ENCODE measurements at regions not wholly inside any gene's neighbourhood (a gene's known extent, or its start where the extent isn't known, plus 50 kb on each side); places are given as distances from the start of the nearest gene placed in this dataset.
A peak's percentile ranks its signal among the peaks of the same experiment; 100 is the strongest.

DNA sequence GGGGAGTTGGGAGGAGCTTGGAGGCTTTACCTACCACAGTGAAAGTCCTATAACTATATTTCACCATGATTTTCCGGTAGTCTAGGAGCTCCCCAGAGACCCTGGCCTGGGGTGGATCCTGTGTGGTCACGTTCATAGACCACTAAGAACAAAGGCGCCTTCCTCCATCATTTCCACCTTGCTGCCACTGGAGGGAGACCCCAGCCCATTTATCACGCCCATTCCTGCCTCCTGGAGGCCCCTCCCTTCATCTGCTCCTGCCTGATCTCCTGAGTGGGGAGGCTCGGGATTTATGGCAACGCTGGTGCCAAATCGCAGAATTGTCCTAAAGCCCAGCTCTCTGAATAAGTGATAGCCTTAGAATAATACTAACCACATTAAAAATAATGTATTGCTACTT, 507.6 kb upstream of the SPHKAP start:
- Histone ChIP-seq H3K36me3 (ENCODE audit: control insufficient read depth, insufficient read depth, low read length) (no peaks in the 10 kb centered on the region), H3K4me3 (ENCODE audit: low read depth, low read length) (no peak overlapping the region), H3K4me1 (no peaks in the 10 kb centered on the region), H3K27me3 (replicated peaks; ENCODE audit: control insufficient read depth, insufficient read depth, low read length) (no peaks in the 10 kb centered on the region), H3K9me3 (no peaks in the 10 kb centered on the region)
- H3K9me3 Mint-ChIP-seq (ENCODE audit: unreplicated experiment): no peaks in the 10 kb centered on the region
- BruUV-seq (replicated peaks): no TSS peak
- intact Hi-C loops (cut with micrococcal nuclease; ENCODE audit: unreplicated experiment): loop anchor here (1.0 kb wide), 1 partner anchor 584 kb away; no protein-coding TSS in a partner anchor
- no peak overlapping the region for H3K4me3 Mint-ChIP-seq (ENCODE audit: unreplicated experiment)
- peak; percentile 32 to 37 for DNase-seq
- peaks cover 3% of the 10 kb centered on the region for H3K27me3 Mint-ChIP-seq (ENCODE audit: insufficient read depth, unreplicated experiment)
- POLR2A ChIA-PET: no interaction called here
- H3K36me3 Mint-ChIP-seq (ENCODE audit: insufficient read depth, unreplicated experiment): no peaks in the 10 kb centered on the region
- H3K4me1 Mint-ChIP-seq (ENCODE audit: low read depth, unreplicated experiment): peaks cover 7% of the 10 kb centered on the region
- CTCF ChIA-PET: no interaction called here
- peak; percentile 44 to 47 for TF ChIP-seq CTCF (IDR thresholded peaks at IDR 0.05; ENCODE audit: insufficient read depth in 1 of 2, low read depth in 1 of 2, low read length in 1 of 2, severe bottlenecking in 1 of 2, unreplicated experiment in 1 of 2)
- H3K27ac Mint-ChIP-seq (ENCODE audit: unreplicated experiment): no peak overlapping the region

DNA sequence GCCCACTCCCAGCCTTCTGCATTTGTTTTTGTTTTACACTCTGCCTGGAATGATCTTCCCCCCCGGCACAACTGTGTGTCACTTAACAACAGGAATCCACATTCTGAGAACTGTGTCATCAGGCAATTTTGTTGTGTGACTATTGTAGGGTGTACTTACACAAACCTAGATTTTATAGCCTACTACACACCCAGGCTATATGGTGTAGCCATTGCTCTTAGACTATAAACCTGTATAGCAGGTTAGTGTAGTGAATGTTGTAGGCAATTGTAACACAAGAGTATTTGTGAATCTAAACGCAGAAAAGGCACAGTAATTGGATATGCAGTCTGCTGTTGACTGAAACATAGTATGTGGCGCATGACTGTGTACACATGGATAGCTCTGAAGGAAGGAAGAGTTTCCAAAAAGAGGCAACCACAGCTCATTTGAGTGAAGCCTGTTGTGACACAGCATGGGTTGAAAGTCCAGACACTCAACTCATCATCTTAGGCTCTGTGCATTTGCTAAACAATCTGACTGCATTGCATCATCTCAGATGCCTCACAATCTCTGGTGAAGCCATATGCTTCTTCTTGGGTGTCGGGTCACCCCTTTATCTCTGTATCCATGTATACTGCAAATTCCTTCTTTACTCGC, 506.6 kb upstream of the SPHKAP start:
- no TSS peak for BruUV-seq (replicated peaks)
- peaks cover 3% of the 10 kb centered on the region for H3K27me3 Mint-ChIP-seq (ENCODE audit: insufficient read depth, unreplicated experiment)
- no peaks in the 10 kb centered on the region for H3K36me3 Mint-ChIP-seq (ENCODE audit: insufficient read depth, unreplicated experiment)
- no peak for TF ChIP-seq CTCF (IDR thresholded peaks at IDR 0.05; ENCODE audit: insufficient read depth in 1 of 2, low read depth in 1 of 2, low read length in 1 of 2, severe bottlenecking in 1 of 2, unreplicated experiment in 1 of 2)
- H3K4me3 Mint-ChIP-seq (ENCODE audit: unreplicated experiment): peak overlapping the region; percentile 3
- no peak overlapping the region for H3K27ac Mint-ChIP-seq (ENCODE audit: unreplicated experiment)
- no peak for DNase-seq
- POLR2A ChIA-PET: no interaction called here
- Histone ChIP-seq H3K27me3 (replicated peaks; ENCODE audit: control insufficient read depth, insufficient read depth, low read length) (no peaks in the 10 kb centered on the region), H3K9me3 (no peaks in the 10 kb centered on the region), H3K4me3 (ENCODE audit: low read depth, low read length) (no peak overlapping the region), H3K4me1 (no peaks in the 10 kb centered on the region), H3K36me3 (ENCODE audit: control insufficient read depth, insufficient read depth, low read length) (no peaks in the 10 kb centered on the region)
- H3K9me3 Mint-ChIP-seq (ENCODE audit: unreplicated experiment): no peaks in the 10 kb centered on the region
- CTCF ChIA-PET: no interaction called here
- intact Hi-C loops (cut with micrococcal nuclease; ENCODE audit: unreplicated experiment): no loop called here
- H3K4me1 Mint-ChIP-seq (ENCODE audit: low read depth, unreplicated experiment): peaks cover 7% of the 10 kb centered on the region

DNA sequence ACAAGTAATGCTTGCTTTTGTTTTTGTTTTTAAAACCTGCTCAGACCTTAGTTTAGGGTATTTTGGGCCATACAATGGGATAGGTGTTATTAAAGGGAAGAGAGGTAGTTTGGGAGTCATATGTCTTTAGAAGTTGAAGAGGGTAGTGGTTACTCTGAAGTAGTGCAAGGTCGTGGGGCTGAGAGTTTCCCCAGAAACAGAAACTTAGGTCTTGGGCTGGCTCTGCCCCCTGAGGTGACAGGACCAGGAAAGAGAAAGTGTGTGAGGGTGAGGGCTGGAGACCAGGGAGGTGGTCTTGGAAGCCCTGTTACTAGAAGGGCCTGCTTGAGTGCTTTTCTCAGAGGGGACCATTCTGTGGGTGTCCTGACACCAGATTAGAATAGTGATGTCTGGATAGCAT, 500.5 kb upstream of the SPHKAP start:
- H3K4me3 Mint-ChIP-seq (ENCODE audit: unreplicated experiment): no peak overlapping the region
- H3K36me3 ChIP-seq (ENCODE audit: control insufficient read depth, insufficient read depth, low read length): no peaks in the 10 kb centered on the region
- POLR2A ChIA-PET: no interaction called here
- H3K4me1 ChIP-seq: no peaks in the 10 kb centered on the region
- BruUV-seq (replicated peaks): no TSS peak
- CTCF ChIA-PET: interaction anchor here (0.5 kb wide), 1 partner anchor 68 kb away, joined by 5 read pairs; no protein-coding TSS in a partner anchor
- H3K4me3 ChIP-seq (ENCODE audit: low read depth, low read length): no peak overlapping the region
- DNase-seq: no peak
- H3K36me3 Mint-ChIP-seq (ENCODE audit: insufficient read depth, unreplicated experiment): no peaks in the 10 kb centered on the region
- no peaks in the 10 kb centered on the region for H3K9me3 ChIP-seq
- TF ChIP-seq CTCF (IDR thresholded peaks at IDR 0.05; ENCODE audit: insufficient read depth in 1 of 2, low read depth in 1 of 2, low read length in 1 of 2, severe bottlenecking in 1 of 2, unreplicated experiment in 1 of 2): no peak
- H3K9me3 Mint-ChIP-seq (ENCODE audit: unreplicated experiment): no peaks in the 10 kb centered on the region
- no peak overlapping the region for H3K27ac Mint-ChIP-seq (ENCODE audit: unreplicated experiment)
- intact Hi-C loops (cut with micrococcal nuclease; ENCODE audit: unreplicated experiment): loop anchor here (1.0 to 5.0 kb wide), 2 partner anchors 591 to 905 kb away; no protein-coding TSS in a partner anchor
- no peaks in the 10 kb centered on the region for H3K4me1 Mint-ChIP-seq (ENCODE audit: low read depth, unreplicated experiment)
- H3K27me3 ChIP-seq (replicated peaks; ENCODE audit: control insufficient read depth, insufficient read depth, low read length): no peaks in the 10 kb centered on the region
- no peaks in the 10 kb centered on the region for H3K27me3 Mint-ChIP-seq (ENCODE audit: insufficient read depth, unreplicated experiment)

Data from Caco-2 (cell line).